Mammary epithelial cell (primary cell): ENCODE measurements at regions not wholly inside any gene's neighbourhood (a gene's known extent, or its start where the extent isn't known, plus 50 kb on each side); places are given as distances from the start of the nearest gene placed in this dataset.

ENCODE experiments used
- CTCF ChIP-seq, 2 donors: IDR thresholded peaks in 1 of 2; conservative IDR thresholded peaks in 1 of 2; 2 replicates each; pipeline ENCODE4 v1.5.1; 2011 to 2012; ENCODE audit warnings: inconsistent platforms in 2 of 2, low read length in 2 of 2, mild to moderate bottlenecking in 2 of 2, control low read depth in 1 of 2, low read depth in 1 of 2; ENCODE audit not compliant: insufficient read depth in 1 of 2; ENCODE audit errors: extremely low read depth in 1 of 2
- EZH2 ChIP-seq: IDR thresholded peaks from 2 replicates; pipeline ENCODE4 v1.6.1; 2012; ENCODE audit warnings: low read length, inconsistent platforms, borderline replicate concordance

- TF ChIP-seq CTCF (conservative IDR thresholded peaks at IDR 0.05 in 1 of 2, IDR thresholded peaks at IDR 0.05 in 1 of 2; ENCODE audit: extremely low read depth in 1 of 2, insufficient read depth in 1 of 2, low read depth in 1 of 2, low read length in 2 of 2) (no peak), EZH2 (no peak)
Observed at GRCh38 chr5:29498860-29499259, 1694.6 kb upstream of the CDH6 start.
